BJ (cell line): ENCODE measurements at regions not wholly inside any gene's neighbourhood (a gene's known extent, or its start where the extent isn't known, plus 50 kb on each side); places are given as distances from the start of the nearest gene placed in this dataset.

Source experiments
- CTCF ChIA-PET: fragments of 350-600 bp; formaldehyde crosslinking; extraction: SDS; loops from one replicate; lab custom pipeline; 2021; ENCODE audit warnings: antibody characterized with exemption, inconsistent platforms; lab: Yijun Ruan, JAX
- POLR2A ChIA-PET: fragments of 300-600 bp; sonication (Branson Sonifier 250); formaldehyde crosslinking; extraction: SDS; loops from one replicate; lab custom pipeline; 2021; ENCODE audit warnings: antibody characterized with exemption; lab: Charles Lee
- DNase-seq: peaks from one replicate; pipeline ENCODE4 v3.0.0-alpha.2; 2011; ENCODE audit warnings: low read depth
- H3K27me3 ChIP-seq: 2 replicates; pipeline ENCODE4 v1.6.0; 2011; ENCODE audit warnings: low read length; ENCODE audit not compliant: control insufficient read depth, insufficient read depth
- H3K36me3 ChIP-seq: 2 replicates; pipeline ENCODE4 v1.5.1; 2011; ENCODE audit warnings: low read length; ENCODE audit not compliant: control insufficient read depth, insufficient read depth
- H3K4me3 ChIP-seq: 2 replicates; pipeline ENCODE4 v1.5.1; 2011; ENCODE audit warnings: low read depth, mild to moderate bottlenecking, control low read depth, low read length
- CTCF ChIP-seq: IDR thresholded peaks from 2 replicates; pipeline ENCODE4 v1.5.1; 2011; ENCODE audit warnings: low read depth, mild to moderate bottlenecking, control low read depth, inconsistent platforms, low read length, moderate library complexity; ENCODE audit not compliant: insufficient read depth

- Histone ChIP-seq H3K36me3 (no peaks in the 10 kb centered on the region), H3K4me3 (no peak overlapping the region), H3K27me3 (no peaks in the 10 kb centered on the region)
- ChIA-PET CTCF (no interaction called here), POLR2A (no interaction called here)
- DNase-seq = no peak
- no peak for TF ChIP-seq CTCF
Measured at GRCh38 chr12:63223128-63223527, 72.1 kb upstream of the AVPR1A start.

- CTCF ChIA-PET = interaction anchor here (0.7 kb wide), 1 partner anchor 293 kb away, joined by 3 read pairs; no protein-coding TSS in a partner anchor
- Histone ChIP-seq H3K4me3 (no peak overlapping the region), H3K36me3 (no peaks in the 10 kb centered on the region), H3K27me3 (no peaks in the 10 kb centered on the region)
- TF ChIP-seq CTCF = no peak
- DNase-seq = no peak
- POLR2A ChIA-PET = no interaction called here
Measured at GRCh38 chr12:63222582-63222981, 71.6 kb upstream of the AVPR1A start.

GRCh38 chr12:63220921-63221320 lies 69.9 kb upstream of the AVPR1A start:
- no peak for TF ChIP-seq CTCF
- POLR2A ChIA-PET = no interaction called here

GRCh38 chr12:63212316-63212715 lies 61.3 kb upstream of the AVPR1A start:
- no peak for TF ChIP-seq CTCF
- DNase-seq = no peak
- CTCF ChIA-PET = no interaction called here
- no peaks in the 10 kb centered on the region for H3K27me3 ChIP-seq
- no peaks in the 10 kb centered on the region for H3K36me3 ChIP-seq
- POLR2A ChIA-PET = no interaction called here
- H3K4me3 ChIP-seq = no peak overlapping the region

More at GRCh38 chr12:63220921-63221320, 69.9 kb upstream of the AVPR1A start:
- Histone ChIP-seq H3K4me3 (no peak overlapping the region), H3K36me3 (no peaks in the 10 kb centered on the region), H3K27me3 (no peaks in the 10 kb centered on the region)
- CTCF ChIA-PET = no interaction called here
- no peak for DNase-seq

- CTCF ChIA-PET = no interaction called here
- TF ChIP-seq CTCF = no peak
- Histone ChIP-seq H3K36me3 (no peaks in the 10 kb centered on the region), H3K4me3 (no peak overlapping the region), H3K27me3 (no peaks in the 10 kb centered on the region)
- POLR2A ChIA-PET = no interaction called here
- DNase-seq = no peak
Measured at GRCh38 chr12:63208956-63209355, 58.0 kb upstream of the AVPR1A start.
